ENCODE measurements at regions not wholly inside any gene's neighbourhood (a gene's known extent, or its start where the extent isn't known, plus 50 kb on each side); places are given as distances from the start of the nearest gene placed in this dataset.

GRCh38 chr5:66326276-66326675, 182.2 kb downstream of the SREK1 start:
- Histone ChIP-seq H3K4me3 (ENCODE audit: low read depth, low read length) (no peak overlapping the region), H3K27me3 (ENCODE audit: control insufficient read depth, insufficient read depth, low read length) (no peaks in the 10 kb centered on the region), H3K27ac (ENCODE audit: low read depth, low read length) (no peak overlapping the region), H3K9me3 (ENCODE audit: control insufficient read depth, insufficient read depth, low read length) (no peaks in the 10 kb centered on the region)
- CTCF ChIA-PET, result no interaction called here
- DNase-seq (ENCODE audit: low read depth, low spot score), result no peak
- TF ChIP-seq CTCF (IDR thresholded peaks at IDR 0.05; ENCODE audit: low read depth, low read length), result no peak
- POLR2A ChIA-PET, result no interaction called here

GRCh38 chr5:66327008-66327407, 182.9 kb downstream of the SREK1 start:
- Histone ChIP-seq H3K9me3 (ENCODE audit: control insufficient read depth, insufficient read depth, low read length) (no peaks in the 10 kb centered on the region), H3K27ac (ENCODE audit: low read depth, low read length) (no peak overlapping the region), H3K4me3 (ENCODE audit: low read depth, low read length) (no peak overlapping the region), H3K27me3 (ENCODE audit: control insufficient read depth, insufficient read depth, low read length) (no peaks in the 10 kb centered on the region)
- POLR2A ChIA-PET, result no interaction called here
- DNase-seq (ENCODE audit: low read depth, low spot score), result no peak
- CTCF ChIA-PET, result no interaction called here
- TF ChIP-seq CTCF (IDR thresholded peaks at IDR 0.05; ENCODE audit: low read depth, low read length), result no peak

GRCh38 chr5:66329078-66329477, 185.0 kb downstream of the SREK1 start:
- H3K27ac ChIP-seq (ENCODE audit: low read depth, low read length), result no peak overlapping the region
- H3K27me3 ChIP-seq (ENCODE audit: control insufficient read depth, insufficient read depth, low read length), result no peaks in the 10 kb centered on the region
- CTCF ChIA-PET, result interaction anchor here (0.7 to 1.7 kb wide), 2 partner anchors 21 to 357 kb away, joined by 4 to 6 read pairs; no protein-coding TSS in a partner anchor
- H3K9me3 ChIP-seq (ENCODE audit: control insufficient read depth, insufficient read depth, low read length), result no peaks in the 10 kb centered on the region
- no peak for TF ChIP-seq CTCF (IDR thresholded peaks at IDR 0.05; ENCODE audit: low read depth, low read length)
- no peak for DNase-seq (ENCODE audit: low read depth, low spot score)
- POLR2A ChIA-PET, result no interaction called here
- H3K4me3 ChIP-seq (ENCODE audit: low read depth, low read length), result no peak overlapping the region

GRCh38 chr5:66333192-66333591, 189.1 kb downstream of the SREK1 start:
- TF ChIP-seq CTCF (IDR thresholded peaks at IDR 0.05; ENCODE audit: low read depth, low read length), result no peak
- no peak overlapping the region for H3K27ac ChIP-seq (ENCODE audit: low read depth, low read length)
- no peaks in the 10 kb centered on the region for H3K9me3 ChIP-seq (ENCODE audit: control insufficient read depth, insufficient read depth, low read length)
- H3K4me3 ChIP-seq (ENCODE audit: low read depth, low read length), result no peak overlapping the region
- H3K27me3 ChIP-seq (ENCODE audit: control insufficient read depth, insufficient read depth, low read length), result no peaks in the 10 kb centered on the region
- POLR2A ChIA-PET, result no interaction called here
- CTCF ChIA-PET, result interaction anchor here (0.9 to 1.8 kb wide), 2 partner anchors 24 to 27 kb away, joined by 3 to 7 read pairs; no protein-coding TSS in a partner anchor
- DNase-seq (ENCODE audit: low read depth, low spot score), result no peak

GRCh38 chr5:66337626-66338226, 193.6 kb downstream of the SREK1 start:
- POLR2A ChIA-PET, result no interaction called here
- no peaks in the 10 kb centered on the region for H3K9me3 ChIP-seq (ENCODE audit: control insufficient read depth, insufficient read depth, low read length)
- no peak overlapping the region for H3K27ac ChIP-seq (ENCODE audit: low read depth, low read length)
- no peak overlapping the region for H3K4me3 ChIP-seq (ENCODE audit: low read depth, low read length)
- no peaks in the 10 kb centered on the region for H3K27me3 ChIP-seq (ENCODE audit: control insufficient read depth, insufficient read depth, low read length)
- DNase-seq (ENCODE audit: low read depth, low spot score), result no peak
- TF ChIP-seq CTCF (IDR thresholded peaks at IDR 0.05; ENCODE audit: low read depth, low read length), result no peak
- CTCF ChIA-PET, result no interaction called here

Measured in AG04450 (cell line).